Right atrium auricular region (tissue), 2 donors: ENCODE measurements at regions not wholly inside any gene's neighbourhood (a gene's known extent, or its start where the extent isn't known, plus 50 kb on each side); places are given as distances from the start of the nearest gene placed in this dataset.
"Not testable (repeated sequence)": the region's sequence is repeated elsewhere in the genome, so short reads cannot be mapped to it uniquely, and the experiment has no call there.

ENCODE experiments used
- DNase-seq: peaks from one replicate; pipeline ENCODE4 v3.0.0-alpha.2; 2019; ENCODE audit warnings: low spot score
- H3K27ac ChIP-seq, 2 donors: fragments of 200-600 bp; sonication (generic); 1 replicate in 1 of 2; 2 replicates in 1 of 2; pipeline ENCODE4 v1.5.1; 2016 to 2019
- H3K27me3 ChIP-seq, 2 donors: fragments of 200-600 bp; sonication (generic); one replicate each; pipeline versions ENCODE4 v1.5.1 to v1.6.0; 2017 to 2019
- H3K36me3 ChIP-seq: fragments of 200-600 bp; sonication (generic); one replicate; pipeline ENCODE4 v1.5.1; 2016
- H3K4me1 ChIP-seq, 2 donors: fragments of 200-600 bp; sonication (generic); one replicate each; pipeline versions ENCODE4 v1.5.1 to v1.6.0; 2017 to 2019
- H3K4me3 ChIP-seq, 2 donors: fragments of 200-600 bp; sonication (generic); 1 replicate in 1 of 2; 2 replicates in 1 of 2; pipeline ENCODE4 v1.5.1; 2017 to 2019; ENCODE audit warnings: mild to moderate bottlenecking in 1 of 2, moderate library complexity in 1 of 2
- H3K9me3 ChIP-seq, 2 donors: fragments of 200-600 bp; sonication (generic); one replicate each; pipeline ENCODE4 v1.5.1; 2019
- CTCF ChIP-seq, 2 donors: fragments of 200-600 bp; sonication (generic); IDR thresholded peaks; one replicate each; pipeline ENCODE4 v1.5.1; 2019; ENCODE audit warnings: antibody characterized with exemption in 2 of 2

- H3K27ac ChIP-seq, result no peak overlapping the region
- peaks cover 0 to 98% of the 10 kb centered on the region in 2 donors for H3K9me3 ChIP-seq
- H3K27me3 ChIP-seq, result no peaks in the 10 kb centered on the region
- H3K4me1 ChIP-seq, result no peaks in the 10 kb centered on the region
- DNase-seq, result no peak
- H3K36me3 ChIP-seq, result no peaks in the 10 kb centered on the region
- no peak for TF ChIP-seq CTCF (IDR thresholded peaks at IDR 0.05)
- H3K4me3 ChIP-seq, result no peak overlapping the region
Observed at GRCh38 chr2:185510060-185510459, 228.5 kb upstream of the FSIP2 start.

- H3K9me3 ChIP-seq, result peaks cover 0 to 93% of the 10 kb centered on the region in 2 donors
- DNase-seq, result no peak
- TF ChIP-seq CTCF (IDR thresholded peaks at IDR 0.05), result no peak
- H3K36me3 ChIP-seq, result no peaks in the 10 kb centered on the region
- H3K4me3 ChIP-seq, result no peak overlapping the region
- H3K27ac ChIP-seq, result no peak overlapping the region
- no peaks in the 10 kb centered on the region for H3K27me3 ChIP-seq
- H3K4me1 ChIP-seq, result no peaks in the 10 kb centered on the region
Observed at GRCh38 chr2:185511925-185512324, 226.7 kb upstream of the FSIP2 start.

- Histone ChIP-seq H3K4me3 (no peak overlapping the region), H3K4me1 (no peaks in the 10 kb centered on the region), H3K27me3 (no peaks in the 10 kb centered on the region), H3K27ac (no peak overlapping the region), H3K36me3 (no peaks in the 10 kb centered on the region), H3K9me3 (peaks cover 0 to 10% of the 10 kb centered on the region in 2 donors)
- no peak for TF ChIP-seq CTCF (IDR thresholded peaks at IDR 0.05)
- no peak for DNase-seq
Observed at GRCh38 chr2:185522472-185522871, 216.1 kb upstream of the FSIP2 start.

- not testable (repeated sequence) for H3K27ac ChIP-seq, H3K4me1 ChIP-seq, H3K36me3 ChIP-seq, H3K27me3 ChIP-seq, H3K9me3 ChIP-seq, H3K4me3 ChIP-seq, DNase-seq
Observed at GRCh38 chr2:185524242-185524641, 214.4 kb upstream of the FSIP2 start.

- TF ChIP-seq CTCF (IDR thresholded peaks at IDR 0.05), result no peak
- Histone ChIP-seq H3K4me1 (no peaks in the 10 kb centered on the region), H3K36me3 (no peaks in the 10 kb centered on the region), H3K4me3 (no peak overlapping the region), H3K27me3 (no peaks in the 10 kb centered on the region), H3K27ac (no peak overlapping the region), H3K9me3 (no peaks in the 10 kb centered on the region)
- DNase-seq, result no peak
Observed at GRCh38 chr2:185526161-185526560, 212.4 kb upstream of the FSIP2 start.

GRCh38 chr2:185531721-185532120 is 206.9 kb upstream of the FSIP2 start:
- no peak for TF ChIP-seq CTCF (IDR thresholded peaks at IDR 0.05)
- no peak overlapping the region for H3K4me3 ChIP-seq
- H3K27me3 ChIP-seq, result no peaks in the 10 kb centered on the region
- no peaks in the 10 kb centered on the region for H3K36me3 ChIP-seq
- no peaks in the 10 kb centered on the region for H3K4me1 ChIP-seq
- H3K9me3 ChIP-seq, result no peaks in the 10 kb centered on the region
- no peak for DNase-seq
- H3K27ac ChIP-seq, result no peak overlapping the region
